BE2C (cell line): ENCODE measurements at regions not wholly inside any gene's neighbourhood (a gene's known extent, or its start where the extent isn't known, plus 50 kb on each side); places are given as distances from the start of the nearest gene placed in this dataset.

Experiments used
- DNase-seq: peaks from one replicate; pipeline ENCODE4 v3.0.0-alpha.2; 2020
- H3K27me3 ChIP-seq: fragments of 250-450 bp; sonication (Bioruptor Pico); 2 replicates; pipeline ENCODE4 v1.5.1; 2020; ENCODE audit warnings: mild to moderate bottlenecking
- H3K36me3 ChIP-seq: fragments of 250-450 bp; sonication (Bioruptor Pico); 2 replicates; pipeline ENCODE4 v1.5.1; 2020; ENCODE audit warnings: mild to moderate bottlenecking
- H3K4me1 ChIP-seq: fragments of 250-450 bp; sonication (Bioruptor Pico); 2 replicates; pipeline ENCODE4 v1.5.1; 2020
- H3K4me3 ChIP-seq: 2 replicates; pipeline ENCODE4 v1.5.1; 2011; ENCODE audit warnings: low read depth, low read length
- H3K9me3 ChIP-seq: fragments of 250-450 bp; sonication (Bioruptor Pico); 2 replicates; pipeline ENCODE4 v1.5.1; 2020
- CTCF ChIP-seq: IDR thresholded peaks from 2 replicates; pipeline ENCODE4 v1.5.1; 2012; ENCODE audit warnings: mild to moderate bottlenecking, low read depth, low read length

GRCh38 chr18:51726614-51727013 is 529.1 kb upstream of the MEX3C start:
- Histone ChIP-seq H3K4me1 (no peaks in the 10 kb centered on the region), H3K4me3 (no peak overlapping the region), H3K36me3 (no peaks in the 10 kb centered on the region), H3K9me3 (no peaks in the 10 kb centered on the region), H3K27me3 (no peaks in the 10 kb centered on the region)
- TF ChIP-seq CTCF: no peak
- no peak for DNase-seq

- H3K4me1 ChIP-seq: no peaks in the 10 kb centered on the region
- H3K9me3 ChIP-seq: no peaks in the 10 kb centered on the region
- DNase-seq: no peak
- no peaks in the 10 kb centered on the region for H3K36me3 ChIP-seq
- no peaks in the 10 kb centered on the region for H3K27me3 ChIP-seq
- no peak overlapping the region for H3K4me3 ChIP-seq
- TF ChIP-seq CTCF: no peak
These were observed 530.3 kb upstream of the MEX3C start for GRCh38 chr18:51727780-51728179.

- Histone ChIP-seq H3K4me3 (no peak overlapping the region), H3K9me3 (no peaks in the 10 kb centered on the region), H3K27me3 (no peaks in the 10 kb centered on the region), H3K4me1 (no peaks in the 10 kb centered on the region), H3K36me3 (no peaks in the 10 kb centered on the region)
- no peak for TF ChIP-seq CTCF
- DNase-seq: no peak
These were observed 533.6 kb upstream of the MEX3C start for GRCh38 chr18:51731070-51731469.

GRCh38 chr18:51734576-51734975 is 537.1 kb upstream of the MEX3C start:
- H3K4me3 ChIP-seq: no peak overlapping the region
- H3K27me3 ChIP-seq: no peaks in the 10 kb centered on the region
- no peaks in the 10 kb centered on the region for H3K4me1 ChIP-seq
- TF ChIP-seq CTCF: no peak
- H3K36me3 ChIP-seq: no peaks in the 10 kb centered on the region
- no peak for DNase-seq
- no peaks in the 10 kb centered on the region for H3K9me3 ChIP-seq

GRCh38 chr18:51739044-51739666 is 541.7 kb upstream of the MEX3C start:
- H3K9me3 ChIP-seq: no peaks in the 10 kb centered on the region
- TF ChIP-seq CTCF: no peak
- H3K4me3 ChIP-seq: no peak overlapping the region
- no peaks in the 10 kb centered on the region for H3K36me3 ChIP-seq
- DNase-seq: no peak
- no peaks in the 10 kb centered on the region for H3K27me3 ChIP-seq
- no peaks in the 10 kb centered on the region for H3K4me1 ChIP-seq

- Histone ChIP-seq H3K4me1 (no peaks in the 10 kb centered on the region), H3K27me3 (no peaks in the 10 kb centered on the region), H3K36me3 (no peaks in the 10 kb centered on the region), H3K4me3 (no peak overlapping the region), H3K9me3 (no peaks in the 10 kb centered on the region)
- no peak for DNase-seq
- TF ChIP-seq CTCF: no peak
These were observed 554.4 kb upstream of the MEX3C start for GRCh38 chr18:51751901-51752300.
